MM.1S (cell line): ENCODE measurements at regions not wholly inside any gene's neighbourhood (a gene's known extent, or its start where the extent isn't known, plus 50 kb on each side); places are given as distances from the start of the nearest gene placed in this dataset.

ENCODE experiments used
- DNase-seq: peaks from one replicate; pipeline ENCODE4 v3.0.0-alpha.2; 2015
- H2AFZ ChIP-seq: fragments of 300-600 bp; sonication (generic); 2 replicates; pipeline ENCODE4 v1.6.0; 2016; ENCODE audit warnings: antibody characterized with exemption, low read length
- H3F3A ChIP-seq: fragments of 300-600 bp; sonication (generic); 2 replicates; pipeline ENCODE4 v1.6.1; 2016; ENCODE audit warnings: mild to moderate bottlenecking, antibody characterized with exemption, low read length, moderate library complexity, mixed read lengths; ENCODE audit not compliant: insufficient read depth
- H3K27ac ChIP-seq: fragments of 300-600 bp; sonication (generic); 2 replicates; pipeline ENCODE4 v1.5.1; 2016; ENCODE audit warnings: mild to moderate bottlenecking, low read length
- H3K27me3 ChIP-seq: fragments of 300-600 bp; sonication (generic); replicated peaks from 2 replicates; pipeline ENCODE4 v1.6.0; 2016; ENCODE audit warnings: low read length; ENCODE audit not compliant: insufficient read depth
- H3K36me3 ChIP-seq: fragments of 300-600 bp; sonication (generic); replicated peaks from 2 replicates; pipeline ENCODE4 v1.6.1; 2016; ENCODE audit warnings: mild to moderate bottlenecking, low read length, mixed read lengths; ENCODE audit not compliant: insufficient read depth
- H3K4me1 ChIP-seq: fragments of 300-600 bp; sonication (generic); 2 replicates; pipeline ENCODE4 v1.6.1; 2016; ENCODE audit warnings: low read length, mixed read lengths
- H3K4me2 ChIP-seq: fragments of 300-600 bp; sonication (generic); 2 replicates; pipeline ENCODE4 v1.6.0; 2016; ENCODE audit warnings: low read depth, low read length
- H3K4me3 ChIP-seq: fragments of 300-600 bp; sonication (generic); 2 replicates; pipeline ENCODE4 v1.5.1; 2016; ENCODE audit warnings: low read length, mixed read lengths
- H3K79me2 ChIP-seq: fragments of 300-600 bp; sonication (generic); 2 replicates; pipeline ENCODE4 v1.6.1; 2016; ENCODE audit warnings: mixed run types, low read length, mixed read lengths
- H3K9ac ChIP-seq: fragments of 300-600 bp; sonication (generic); 2 replicates; pipeline ENCODE4 v1.6.1; 2016; ENCODE audit warnings: low read length, mixed read lengths
- H3K9me2 ChIP-seq: fragments of 300-600 bp; sonication (generic); replicated peaks from 2 replicates; pipeline ENCODE4 v1.6.1; 2016; ENCODE audit warnings: mild to moderate bottlenecking, low read length, mixed read lengths; ENCODE audit not compliant: insufficient read depth
- H3K9me3 ChIP-seq: fragments of 300-600 bp; sonication (generic); replicated peaks from 2 replicates; pipeline ENCODE4 v1.6.1; 2016; ENCODE audit warnings: mild to moderate bottlenecking, low read length, mixed read lengths; ENCODE audit not compliant: insufficient read depth
- H4K20me1 ChIP-seq: fragments of 300-600 bp; sonication (generic); 2 replicates; pipeline ENCODE4 v1.6.1; 2016; ENCODE audit warnings: mild to moderate bottlenecking, low read length, moderate library complexity, mixed read lengths; ENCODE audit not compliant: insufficient read depth
- EZH2 ChIP-seq: fragments of 300-600 bp; sonication (generic); optimal IDR thresholded peaks from 2 replicates; pipeline ENCODE3; 2017; ENCODE audit warnings: low read depth, mild to moderate bottlenecking, antibody characterized with exemption, low read length, mixed read lengths
- EZH2phosphoT487 ChIP-seq: fragments of 300-600 bp; sonication (generic); IDR thresholded peaks from 2 replicates; pipeline ENCODE4 v1.6.1; 2018; ENCODE audit warnings: antibody characterized with exemption, low read length
- TF ChIP-seq, protein P1 (sequence below): fragments of 300-600 bp; sonication (generic); IDR thresholded peaks from 2 replicates; pipeline ENCODE4 v1.5.1; 2016; ENCODE audit warnings: antibody characterized with exemption, low read length, mixed read lengths

DNA sequence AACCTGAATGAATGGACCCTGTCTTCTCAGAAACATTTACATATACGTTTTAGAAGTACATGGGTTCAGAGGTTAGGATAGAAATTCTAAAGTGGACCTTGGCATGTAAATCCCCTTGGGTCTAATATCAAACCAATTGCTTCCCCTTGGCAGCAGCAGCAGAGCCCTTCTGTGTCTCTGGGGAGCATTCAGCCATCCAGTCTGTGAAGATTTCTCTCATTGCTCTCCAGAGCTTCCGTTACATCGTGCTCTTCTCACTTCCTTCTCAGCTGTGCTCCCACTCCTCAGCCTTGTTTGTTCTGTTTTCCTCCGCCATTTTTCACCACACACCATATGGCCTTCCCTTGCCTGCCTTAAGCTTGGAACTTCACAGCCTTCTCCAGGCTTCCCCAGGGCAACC, 61.5 kb upstream of the ATP1B1 start:
- Histone ChIP-seq H3K9me2 (no peaks in the 10 kb centered on the region), H3K4me1 (peaks cover 27% of the 10 kb centered on the region), H3K9me3 (no peaks in the 10 kb centered on the region), H3K9ac (no peak overlapping the region), H3K4me2 (no peak overlapping the region), H3K27ac (no peak overlapping the region), H3F3A (no peaks in the 10 kb centered on the region), H3K79me2 (no peaks in the 10 kb centered on the region), H4K20me1 (no peaks in the 10 kb centered on the region), H3K27me3 (no peaks in the 10 kb centered on the region), H3K4me3 (no peak overlapping the region), H3K36me3 (no peaks in the 10 kb centered on the region), H2AFZ (no peak overlapping the region)
- no peak for DNase-seq
- TF ChIP-seq, protein P1, sequence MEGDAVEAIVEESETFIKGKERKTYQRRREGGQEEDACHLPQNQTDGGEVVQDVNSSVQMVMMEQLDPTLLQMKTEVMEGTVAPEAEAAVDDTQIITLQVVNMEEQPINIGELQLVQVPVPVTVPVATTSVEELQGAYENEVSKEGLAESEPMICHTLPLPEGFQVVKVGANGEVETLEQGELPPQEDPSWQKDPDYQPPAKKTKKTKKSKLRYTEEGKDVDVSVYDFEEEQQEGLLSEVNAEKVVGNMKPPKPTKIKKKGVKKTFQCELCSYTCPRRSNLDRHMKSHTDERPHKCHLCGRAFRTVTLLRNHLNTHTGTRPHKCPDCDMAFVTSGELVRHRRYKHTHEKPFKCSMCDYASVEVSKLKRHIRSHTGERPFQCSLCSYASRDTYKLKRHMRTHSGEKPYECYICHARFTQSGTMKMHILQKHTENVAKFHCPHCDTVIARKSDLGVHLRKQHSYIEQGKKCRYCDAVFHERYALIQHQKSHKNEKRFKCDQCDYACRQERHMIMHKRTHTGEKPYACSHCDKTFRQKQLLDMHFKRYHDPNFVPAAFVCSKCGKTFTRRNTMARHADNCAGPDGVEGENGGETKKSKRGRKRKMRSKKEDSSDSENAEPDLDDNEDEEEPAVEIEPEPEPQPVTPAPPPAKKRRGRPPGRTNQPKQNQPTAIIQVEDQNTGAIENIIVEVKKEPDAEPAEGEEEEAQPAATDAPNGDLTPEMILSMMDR = no peak
- TF ChIP-seq EZH2 (no peak), EZH2phosphoT487 (no peak)

DNA sequence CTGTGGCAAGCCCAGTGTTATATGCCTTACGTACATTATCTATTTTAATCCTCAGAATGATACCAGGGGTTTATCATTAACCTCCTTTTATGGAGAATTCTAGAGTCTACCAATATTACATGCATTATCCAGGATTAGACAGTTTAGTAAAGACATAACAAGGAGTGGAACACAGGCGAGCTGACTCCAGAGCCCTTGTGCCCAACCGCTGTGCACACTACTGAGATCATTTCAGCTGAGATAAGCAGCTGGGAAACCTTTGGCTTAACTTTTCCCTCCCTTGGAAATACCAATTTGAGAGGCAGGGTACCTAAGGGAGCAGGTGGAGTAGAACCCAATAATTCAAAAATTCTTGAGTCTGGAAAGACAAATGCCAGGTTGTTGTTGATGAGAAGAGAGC, 59.8 kb upstream of the ATP1B1 start:
- Histone ChIP-seq H3K79me2 (no peaks in the 10 kb centered on the region), H3K4me3 (no peak overlapping the region), H3K27me3 (no peaks in the 10 kb centered on the region), H3K9me2 (no peaks in the 10 kb centered on the region), H3K4me2 (no peak overlapping the region), H3K36me3 (no peaks in the 10 kb centered on the region), H3K27ac (no peak overlapping the region), H3K9ac (no peak overlapping the region), H3K9me3 (no peaks in the 10 kb centered on the region), H3K4me1 (peaks cover 27% of the 10 kb centered on the region), H2AFZ (no peak overlapping the region), H3F3A (no peaks in the 10 kb centered on the region), H4K20me1 (no peaks in the 10 kb centered on the region)
- DNase-seq = no peak
- TF ChIP-seq, protein P1 = no peak
- TF ChIP-seq EZH2phosphoT487 (no peak), EZH2 (no peak)

DNA sequence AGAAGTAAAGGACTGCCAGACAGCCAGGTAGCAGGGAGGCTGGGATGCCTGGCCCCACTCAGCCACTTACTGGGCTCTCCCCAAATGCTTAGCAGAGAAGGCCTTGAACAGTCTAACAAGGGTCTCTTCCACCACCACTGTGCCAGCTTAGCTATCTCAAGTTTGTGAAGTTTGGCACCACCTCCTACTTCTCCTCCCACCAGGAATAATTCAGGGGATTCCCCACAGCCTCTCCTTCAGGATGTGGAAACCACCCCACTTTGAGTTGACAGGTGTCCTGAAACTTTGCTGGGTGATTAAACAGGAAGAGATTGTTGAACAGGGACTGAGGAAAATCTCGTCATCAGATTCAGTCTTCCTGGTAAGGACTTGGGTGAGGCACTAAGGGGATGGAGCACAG, 59.4 kb upstream of the ATP1B1 start:
- Histone ChIP-seq H3K9me3 (no peaks in the 10 kb centered on the region), H2AFZ (no peak overlapping the region), H3K4me1 (peaks cover 27% of the 10 kb centered on the region), H3K9me2 (no peaks in the 10 kb centered on the region), H3K4me3 (no peak overlapping the region), H3K4me2 (no peak overlapping the region), H3K9ac (no peak overlapping the region), H3F3A (no peaks in the 10 kb centered on the region), H3K79me2 (no peaks in the 10 kb centered on the region), H3K27ac (no peak overlapping the region), H3K36me3 (no peaks in the 10 kb centered on the region), H4K20me1 (no peaks in the 10 kb centered on the region), H3K27me3 (no peaks in the 10 kb centered on the region)
- TF ChIP-seq EZH2phosphoT487 (no peak), EZH2 (no peak)
- TF ChIP-seq, protein P1 = no peak
- no peak for DNase-seq
